ENCODE measurements at regions not wholly inside any gene's neighbourhood (a gene's known extent, or its start where the extent isn't known, plus 50 kb on each side); places are given as distances from the start of the nearest gene placed in this dataset.

DNA sequence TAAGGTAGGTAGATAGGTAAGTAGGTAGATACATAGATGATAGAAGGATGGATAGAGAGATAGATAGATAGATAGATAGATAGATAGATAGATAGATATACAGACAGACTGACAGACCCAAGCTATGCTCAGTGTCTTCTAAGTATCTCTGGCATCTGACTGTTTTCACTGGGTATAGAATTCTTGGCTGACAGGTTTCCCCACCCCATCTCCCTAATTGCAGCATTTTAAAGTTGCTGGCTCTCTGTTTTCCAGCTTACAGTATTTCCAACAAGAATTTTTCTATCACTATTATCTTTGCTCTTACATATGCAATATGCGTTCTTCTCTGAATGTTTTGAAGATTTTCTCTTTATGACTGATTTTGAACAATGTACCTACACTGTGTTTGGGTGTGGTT lies 328.7 kb downstream of the TCERG1L start:
- no peak for TF ChIP-seq CTCF (IDR thresholded peaks at IDR 0.05)
- no peak for DNase-seq
- ATAC-seq = no peak
- H3K9me3 Mint-ChIP-seq = peaks cover 15% of the 10 kb centered on the region
- ChIA-PET POLR2A (no interaction called here), CTCF (no interaction called here)
- H3K27me3 Mint-ChIP-seq = no peaks in the 10 kb centered on the region
- H3K4me3 Mint-ChIP-seq = no peak overlapping the region
- H3K4me1 Mint-ChIP-seq (ENCODE audit: low read depth) = no peaks in the 10 kb centered on the region
- intact Hi-C loops (cut with micrococcal nuclease) = no loop called here
- H3K36me3 Mint-ChIP-seq (ENCODE audit: low read depth) = no peaks in the 10 kb centered on the region
- H3K27ac Mint-ChIP-seq = no peak overlapping the region

- no peak for ATAC-seq
- no peaks in the 10 kb centered on the region for H3K36me3 Mint-ChIP-seq (ENCODE audit: low read depth)
- intact Hi-C loops (cut with micrococcal nuclease) = no loop called here
Observed at GRCh38 chr10:130983749-130984148, 327.8 kb downstream of the TCERG1L start.

GRCh38 chr10:130984686-130985085 lies 326.8 kb downstream of the TCERG1L start:
- no peak for TF ChIP-seq CTCF (IDR thresholded peaks at IDR 0.05)
- Mint-ChIP-seq H3K27ac (no peak overlapping the region), H3K27me3 (no peaks in the 10 kb centered on the region), H3K36me3 (ENCODE audit: low read depth) (no peaks in the 10 kb centered on the region), H3K4me3 (no peak overlapping the region), H3K4me1 (ENCODE audit: low read depth) (no peaks in the 10 kb centered on the region), H3K9me3 (peaks cover 15% of the 10 kb centered on the region)
- POLR2A ChIA-PET = no interaction called here
- no peak for DNase-seq
- intact Hi-C loops (cut with micrococcal nuclease) = no loop called here
- CTCF ChIA-PET = no interaction called here
- no peak for ATAC-seq

More at GRCh38 chr10:130983749-130984148, 327.8 kb downstream of the TCERG1L start:
- ChIA-PET CTCF (no interaction called here), POLR2A (no interaction called here)
- TF ChIP-seq CTCF (IDR thresholded peaks at IDR 0.05) = no peak
- peaks cover 15% of the 10 kb centered on the region for H3K9me3 Mint-ChIP-seq
- no peak overlapping the region for H3K27ac Mint-ChIP-seq
- H3K4me3 Mint-ChIP-seq = no peak overlapping the region
- H3K27me3 Mint-ChIP-seq = no peaks in the 10 kb centered on the region
- no peak for DNase-seq
- no peaks in the 10 kb centered on the region for H3K4me1 Mint-ChIP-seq (ENCODE audit: low read depth)

- no peak for TF ChIP-seq CTCF (IDR thresholded peaks at IDR 0.05)
- no peak for DNase-seq
- no peak for ATAC-seq
- no peaks in the 10 kb centered on the region for H3K4me1 Mint-ChIP-seq (ENCODE audit: low read depth)
- H3K27ac Mint-ChIP-seq = no peak overlapping the region
- ChIA-PET POLR2A (no interaction called here), CTCF (no interaction called here)
- intact Hi-C loops (cut with micrococcal nuclease) = no loop called here
- H3K27me3 Mint-ChIP-seq = no peaks in the 10 kb centered on the region
- H3K4me3 Mint-ChIP-seq = no peak overlapping the region
- H3K9me3 Mint-ChIP-seq = peaks cover 15% of the 10 kb centered on the region
- no peaks in the 10 kb centered on the region for H3K36me3 Mint-ChIP-seq (ENCODE audit: low read depth)
Observed at GRCh38 chr10:130985158-130985753, 326.3 kb downstream of the TCERG1L start.

- no peaks in the 10 kb centered on the region for H3K36me3 Mint-ChIP-seq (ENCODE audit: low read depth)
Observed at GRCh38 chr10:130986846-130987245, 324.7 kb downstream of the TCERG1L start.

More at GRCh38 chr10:130986846-130987245, 324.7 kb downstream of the TCERG1L start:
- ATAC-seq = no peak
- ChIA-PET CTCF (no interaction called here), POLR2A (no interaction called here)
- H3K27ac Mint-ChIP-seq = no peak overlapping the region
- no peaks in the 10 kb centered on the region for H3K27me3 Mint-ChIP-seq
- no peak for DNase-seq
- no peak for TF ChIP-seq CTCF (IDR thresholded peaks at IDR 0.05)
- no peaks in the 10 kb centered on the region for H3K4me1 Mint-ChIP-seq (ENCODE audit: low read depth)
- intact Hi-C loops (cut with micrococcal nuclease) = no loop called here
- H3K9me3 Mint-ChIP-seq = peaks cover 15% of the 10 kb centered on the region
- no peak overlapping the region for H3K4me3 Mint-ChIP-seq

All from activated CD8-positive, alpha-beta T cell treated with anti-CD3 and anti-CD28 coated beads for 36 hours (primary cell).